SK-N-SH treated with all-trans-retinoic acid at 6 μM for 48 hours (cell line): ENCODE measurements at regions not wholly inside any gene's neighbourhood (a gene's known extent, or its start where the extent isn't known, plus 50 kb on each side); places are given as distances from the start of the nearest gene placed in this dataset.

Source experiments
- ATAC-seq: fragments of 200-7000 bp; cut with Tn5 transposase; 3 replicates; pipeline ENCODE4 v1.9.1; 2020; ENCODE audit warnings: mild to moderate bottlenecking, moderate library complexity
- ARNTL ChIP-seq: fragments of 450-650 bp; formaldehyde crosslinking; IDR thresholded peaks from 2 replicates; pipeline ENCODE4 v1.5.0; 2020; ENCODE audit warnings: low read depth, mild to moderate bottlenecking, moderate library complexity, borderline replicate concordance
- CREB5 ChIP-seq: fragments of 250-450 bp; sonication (Bioruptor Pico); IDR thresholded peaks from 2 replicates; pipeline ENCODE4 v1.5.1; 2020; ENCODE audit warnings: low read depth, mild to moderate bottlenecking, moderate library complexity
- CSDC2 ChIP-seq: fragments of 250-450 bp; sonication (Bioruptor Pico); IDR thresholded peaks from 2 replicates; pipeline ENCODE4 v1.5.0; 2020; ENCODE audit warnings: mild to moderate bottlenecking, moderate library complexity
- CSRNP3 ChIP-seq: fragments of 250-450 bp; sonication (Bioruptor Pico); IDR thresholded peaks from 2 replicates; pipeline ENCODE4 v1.5.1; 2021; ENCODE audit warnings: mild to moderate bottlenecking, moderate library complexity
- ESRRG ChIP-seq: fragments of 250-450 bp; sonication (Bioruptor Pico); IDR thresholded peaks from 2 replicates; pipeline ENCODE4 v1.6.1; 2021; ENCODE audit warnings: mild to moderate bottlenecking
- GLIS3 ChIP-seq: fragments of 250-450 bp; sonication (Bioruptor Pico); IDR thresholded peaks from 2 replicates; pipeline ENCODE4 v1.5.0; 2020; ENCODE audit warnings: mild to moderate bottlenecking, moderate library complexity
- ISL1 ChIP-seq: fragments of 250-450 bp; sonication (Bioruptor Pico); IDR thresholded peaks from 2 replicates; pipeline ENCODE4 v2.1.2; 2022; ENCODE audit warnings: mild to moderate bottlenecking, moderate library complexity
- OSR1 ChIP-seq: fragments of 250-450 bp; sonication (Bioruptor Pico); IDR thresholded peaks from 2 replicates; pipeline ENCODE4 v1.8.0; 2022; ENCODE audit warnings: moderate library complexity, mild to moderate bottlenecking, inconsistent platforms
- PATZ1 ChIP-seq: fragments of 250-450 bp; sonication (Bioruptor Pico); IDR thresholded peaks from 2 replicates; pipeline ENCODE4 v1.8.0; 2020; ENCODE audit warnings: mild to moderate bottlenecking, moderate library complexity, borderline replicate concordance
- POU6F1 ChIP-seq: fragments of 250-450 bp; sonication (Bioruptor Pico); IDR thresholded peaks from 2 replicates; pipeline ENCODE4 v1.8.0; 2021; ENCODE audit warnings: low read depth, mild to moderate bottlenecking, moderate library complexity, borderline replicate concordance
- PPARA ChIP-seq: fragments of 250-450 bp; sonication (Bioruptor Pico); IDR thresholded peaks from 2 replicates; pipeline ENCODE4 v1.5.0; 2020; ENCODE audit warnings: mild to moderate bottlenecking, borderline replicate concordance
- RARB ChIP-seq: fragments of 250-450 bp; sonication (Bioruptor Pico); IDR thresholded peaks from 2 replicates; pipeline ENCODE4 v1.8.0; 2021; ENCODE audit warnings: mild to moderate bottlenecking, moderate library complexity
- SNAI2 ChIP-seq: fragments of 250-450 bp; sonication (Bioruptor Pico); IDR thresholded peaks from 2 replicates; pipeline ENCODE4 v1.5.0; 2020; ENCODE audit warnings: mild to moderate bottlenecking, moderate library complexity
- TCF4 ChIP-seq: fragments of 250-450 bp; sonication (Bioruptor Pico); IDR thresholded peaks from 2 replicates; pipeline ENCODE4 v1.8.0; 2021; ENCODE audit warnings: mild to moderate bottlenecking, moderate library complexity, borderline replicate concordance
- ZC3H10 ChIP-seq: fragments of 250-450 bp; sonication (Bioruptor Pico); IDR thresholded peaks from 2 replicates; pipeline ENCODE4 v1.5.1; 2021; ENCODE audit warnings: mild to moderate bottlenecking, moderate library complexity
- ZFP3 ChIP-seq: fragments of 250-450 bp; sonication (Bioruptor Pico); IDR thresholded peaks from 2 replicates; pipeline ENCODE4 v1.5.0; 2020; ENCODE audit warnings: mild to moderate bottlenecking, moderate library complexity
- ZNF70 ChIP-seq: fragments of 450-650 bp; formaldehyde crosslinking; IDR thresholded peaks from 2 replicates; pipeline ENCODE4 v1.5.0; 2020; ENCODE audit warnings: mild to moderate bottlenecking, moderate library complexity
- ZNF8 ChIP-seq: fragments of 450-650 bp; formaldehyde crosslinking; IDR thresholded peaks from 2 replicates; pipeline ENCODE4 v1.5.0; 2020; ENCODE audit warnings: mild to moderate bottlenecking, moderate library complexity

- no peak for ATAC-seq
- no peak for TF ChIP-seq ZFP3 (CRISPR knock-in tag)
- no peak for TF ChIP-seq PPARA (CRISPR knock-in tag)
- no peak for TF ChIP-seq SNAI2
- no peak for TF ChIP-seq ZNF8 (CRISPR knock-in tag)
- TF ChIP-seq GLIS3 (CRISPR knock-in tag), result no peak
- no peak for TF ChIP-seq ARNTL (CRISPR knock-in tag)
- no peak for TF ChIP-seq ISL1 (CRISPR knock-in tag)
Observed at GRCh38 chr15:62895139-62895866, 147.2 kb upstream of the TPM1 start.

- TF ChIP-seq ISL1 (CRISPR knock-in tag), result peak; percentile 57
- no peak for TF ChIP-seq ZNF70 (CRISPR knock-in tag)
- no peak for TF ChIP-seq POU6F1 (CRISPR knock-in tag)
- no peak for TF ChIP-seq CSRNP3 (CRISPR knock-in tag)
- TF ChIP-seq CREB5 (CRISPR knock-in tag), result 0 out of 2 replicates have a peak, but pooled peaks have one; percentile 35
- TF ChIP-seq, all 23 proteins: peak for 2
- peak; percentile 40 for ATAC-seq
Observed at GRCh38 chr15:62895905-62896316, 146.6 kb upstream of the TPM1 start.

GRCh38 chr15:62896380-62896866, 146.1 kb upstream of the TPM1 start:
- ATAC-seq, result peak; percentile 7
- no peak for TF ChIP-seq ZNF8 (CRISPR knock-in tag)
- TF ChIP-seq CSRNP3 (CRISPR knock-in tag), result no peak
- TF ChIP-seq PATZ1 (CRISPR knock-in tag), result no peak
- no peak for TF ChIP-seq OSR1
- TF ChIP-seq CSDC2 (CRISPR knock-in tag), result no peak
- 0 out of 2 replicates have a peak, but pooled peaks have one; percentile 23 for TF ChIP-seq ZFP3 (CRISPR knock-in tag)
- 0 out of 2 replicates have a peak, but pooled peaks have one; percentile 5 for TF ChIP-seq CREB5 (CRISPR knock-in tag)
- no peak for TF ChIP-seq ISL1 (CRISPR knock-in tag)
- no peak for TF ChIP-seq RARB (CRISPR knock-in tag)

GRCh38 chr15:62896969-62897486, 145.5 kb upstream of the TPM1 start:
- peak; percentile 89 for ATAC-seq
- TF ChIP-seq POU6F1 (CRISPR knock-in tag), result no peak
- TF ChIP-seq ESRRG, result no peak
- TF ChIP-seq GLIS3 (CRISPR knock-in tag), result no peak
- TF ChIP-seq PATZ1 (CRISPR knock-in tag), result peak; percentile 71
- peak; percentile 28; the same call in 1 of the 2 replicates for TF ChIP-seq TCF4 (CRISPR knock-in tag)
- peak; percentile 69 for TF ChIP-seq CREB5 (CRISPR knock-in tag)
- no peak for TF ChIP-seq ZC3H10 (CRISPR knock-in tag)
